Lower leg skin (tissue), 4 donors: ENCODE measurements at regions not wholly inside any gene's neighbourhood (a gene's known extent, or its start where the extent isn't known, plus 50 kb on each side); places are given as distances from the start of the nearest gene placed in this dataset.
"Not testable (repeated sequence)": the region's sequence is repeated elsewhere in the genome, so short reads cannot be mapped to it uniquely, and the experiment has no call there.

Experiments used
- DNase-seq, 2 donors: peaks; one replicate each; pipeline ENCODE4 v3.0.0-alpha.2; 2019; ENCODE audit warnings: low spot score in 2 of 2
- H3K4me3 ChIP-seq: fragments of 200-600 bp; sonication (generic); 2 replicates; pipeline ENCODE4 v1.5.1; 2017; ENCODE audit warnings: mild to moderate bottlenecking, low read depth; ENCODE audit not compliant: poor library complexity, severe bottlenecking
- POLR2A ChIP-seq, 2 donors: fragments of 450-650 bp; IDR thresholded peaks; one replicate each; pipeline ENCODE4 v1.6.1; 2016 to 2017; ENCODE audit warnings: antibody characterized with exemption in 2 of 2, mild to moderate bottlenecking in 1 of 2, moderate library complexity in 1 of 2
- WGBS, 2 donors: methylation state at CpG; one replicate each; pipeline ENCODE4 v1.1.5; 2018; 5-methylcytosine and 5-hydroxymethylcytosine counted together
- intact Hi-C: fragments of 100-400 bp; cut with DNase I; formaldehyde crosslinking; loops from one replicate; pipeline ENCODE4 v1.15.0; 2023; ENCODE audit warnings: low total_unique reads
- TF ChIP-seq, protein P1 (sequence below), 3 donors: fragments of 450-650 bp; IDR thresholded peaks; one replicate each; pipeline ENCODE4 v1.5.1; 2016; ENCODE audit warnings: antibody characterized with exemption in 3 of 3, mild to moderate bottlenecking in 3 of 3, moderate library complexity in 2 of 3

DNA sequence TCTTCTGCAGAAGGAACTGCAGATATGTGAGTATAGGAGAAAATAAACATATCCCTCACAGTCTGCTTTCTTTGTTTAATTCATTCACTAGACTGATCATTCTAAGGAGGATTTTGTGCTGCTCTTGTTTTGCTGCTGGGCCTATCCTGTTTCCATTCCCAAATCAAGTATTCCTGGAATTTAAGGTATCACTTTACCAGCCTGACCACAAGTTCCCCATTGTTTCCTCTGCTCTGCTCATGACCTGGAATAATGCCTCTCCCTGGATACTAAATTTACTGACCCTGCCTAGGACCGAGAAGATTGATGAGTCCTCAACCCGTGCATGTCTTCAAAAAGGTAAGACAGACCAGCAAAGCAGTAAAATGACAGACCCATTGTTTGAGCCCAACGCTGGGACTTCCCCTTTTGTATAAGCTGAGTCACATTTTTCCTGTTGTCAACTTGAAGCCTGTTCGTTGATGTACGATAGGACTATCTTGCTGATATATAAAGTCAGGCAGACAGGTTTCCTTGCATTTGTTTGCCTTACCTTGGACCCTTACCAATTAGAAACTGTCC is 85.5 kb upstream of the TET2 start:
- WGBS, 2 donors: 25 to 31% methylated on average over 5 of the region's 5 CpGs
- no peak for TF ChIP-seq POLR2A (IDR thresholded peaks at IDR 0.05)
- TF ChIP-seq, protein P1, sequence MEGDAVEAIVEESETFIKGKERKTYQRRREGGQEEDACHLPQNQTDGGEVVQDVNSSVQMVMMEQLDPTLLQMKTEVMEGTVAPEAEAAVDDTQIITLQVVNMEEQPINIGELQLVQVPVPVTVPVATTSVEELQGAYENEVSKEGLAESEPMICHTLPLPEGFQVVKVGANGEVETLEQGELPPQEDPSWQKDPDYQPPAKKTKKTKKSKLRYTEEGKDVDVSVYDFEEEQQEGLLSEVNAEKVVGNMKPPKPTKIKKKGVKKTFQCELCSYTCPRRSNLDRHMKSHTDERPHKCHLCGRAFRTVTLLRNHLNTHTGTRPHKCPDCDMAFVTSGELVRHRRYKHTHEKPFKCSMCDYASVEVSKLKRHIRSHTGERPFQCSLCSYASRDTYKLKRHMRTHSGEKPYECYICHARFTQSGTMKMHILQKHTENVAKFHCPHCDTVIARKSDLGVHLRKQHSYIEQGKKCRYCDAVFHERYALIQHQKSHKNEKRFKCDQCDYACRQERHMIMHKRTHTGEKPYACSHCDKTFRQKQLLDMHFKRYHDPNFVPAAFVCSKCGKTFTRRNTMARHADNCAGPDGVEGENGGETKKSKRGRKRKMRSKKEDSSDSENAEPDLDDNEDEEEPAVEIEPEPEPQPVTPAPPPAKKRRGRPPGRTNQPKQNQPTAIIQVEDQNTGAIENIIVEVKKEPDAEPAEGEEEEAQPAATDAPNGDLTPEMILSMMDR (IDR thresholded peaks at IDR 0.05): no peak
- H3K4me3 ChIP-seq: no peak overlapping the region
- DNase-seq: peak in 1 of 2 donors; percentile 29
- intact Hi-C loops: no loop called here

DNA sequence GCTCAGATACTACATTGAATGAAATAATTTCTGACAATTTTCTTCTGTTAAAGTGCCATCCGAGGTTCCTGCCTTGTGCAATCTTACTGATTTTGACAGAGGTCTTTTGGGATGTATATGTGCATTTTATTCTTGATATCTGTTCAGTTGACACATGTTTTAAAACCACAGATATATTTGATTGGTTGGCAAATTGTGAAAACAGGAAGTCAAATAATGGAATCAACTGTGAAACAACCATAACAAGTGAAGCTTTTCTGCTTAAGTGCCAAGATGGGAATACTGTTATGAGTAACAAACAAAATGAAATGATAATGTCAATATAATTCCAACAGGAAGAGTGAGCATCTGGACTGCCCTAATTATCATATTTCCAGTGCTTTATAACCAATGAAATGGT is 84.9 kb upstream of the TET2 start:
- TF ChIP-seq POLR2A (IDR thresholded peaks at IDR 0.05): no peak
- TF ChIP-seq, protein P1 (IDR thresholded peaks at IDR 0.05): no peak
- DNase-seq: no peak
- intact Hi-C loops: no loop called here
- H3K4me3 ChIP-seq: no peak overlapping the region
- WGBS, 2 donors: 31 to 37% methylated on average over 1 of the region's 1 CpG

DNA sequence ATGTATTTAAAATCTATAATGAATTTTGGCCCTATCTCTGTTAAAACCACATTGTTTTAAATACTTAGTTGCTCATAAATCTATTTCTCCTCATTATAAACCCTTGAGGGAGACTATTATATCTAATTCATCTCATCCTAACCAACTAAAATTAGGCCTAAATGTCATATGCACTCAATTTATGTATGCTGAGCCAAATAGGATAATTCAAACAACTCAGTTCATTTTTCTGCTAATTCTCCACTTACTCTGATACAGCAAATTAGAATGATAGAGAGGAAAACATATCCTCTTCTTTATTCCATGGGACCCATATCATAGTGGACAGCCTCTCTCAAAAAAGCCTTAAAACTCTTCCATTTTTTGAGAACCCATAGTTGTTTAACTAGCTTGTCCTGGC is 80.3 kb upstream of the TET2 start:
- no peak overlapping the region for H3K4me3 ChIP-seq
- DNase-seq: no peak
- TF ChIP-seq, protein P1 (IDR thresholded peaks at IDR 0.05): no peak
- no peak for TF ChIP-seq POLR2A (IDR thresholded peaks at IDR 0.05)
- intact Hi-C loops: no loop called here

DNA sequence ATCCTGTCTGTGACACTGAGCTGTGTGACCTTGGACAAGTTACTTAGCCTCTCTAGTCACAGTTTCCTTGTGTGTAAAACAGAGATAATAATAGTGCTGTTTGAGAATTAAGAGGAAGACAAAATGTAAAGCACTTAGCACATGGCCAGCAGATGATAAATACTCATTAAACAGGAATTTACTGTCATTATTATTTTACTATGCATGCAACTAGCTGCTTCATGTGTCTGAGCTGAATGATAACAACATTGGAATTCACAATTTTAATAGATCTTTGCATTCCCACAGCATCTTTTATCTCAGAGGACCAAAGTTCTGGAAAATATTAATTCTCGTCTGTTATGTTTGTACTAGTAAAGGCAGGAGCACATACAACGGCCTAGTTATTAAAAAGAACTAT is 79.2 kb upstream of the TET2 start:
- 61 to 62% methylated on average over 2 of the region's 2 CpGs for WGBS, 2 donors
- intact Hi-C loops: no loop called here
- TF ChIP-seq, protein P1 (IDR thresholded peaks at IDR 0.05): no peak
- no peak for TF ChIP-seq POLR2A (IDR thresholded peaks at IDR 0.05)

GRCh38 chr4:105067946-105068345 is 78.7 kb upstream of the TET2 start:
- no peak for DNase-seq
- H3K4me3 ChIP-seq: no peak overlapping the region
- intact Hi-C loops: no loop called here
- WGBS, 2 donors: 50 to 55% methylated on average over 4 of the region's 4 CpGs
- no peak for TF ChIP-seq POLR2A (IDR thresholded peaks at IDR 0.05)
- TF ChIP-seq, protein P1 (IDR thresholded peaks at IDR 0.05): no peak

More for the DNA sequence above, 79.2 kb upstream of the TET2 start:
- no peak for DNase-seq
- no peak overlapping the region for H3K4me3 ChIP-seq

DNA sequence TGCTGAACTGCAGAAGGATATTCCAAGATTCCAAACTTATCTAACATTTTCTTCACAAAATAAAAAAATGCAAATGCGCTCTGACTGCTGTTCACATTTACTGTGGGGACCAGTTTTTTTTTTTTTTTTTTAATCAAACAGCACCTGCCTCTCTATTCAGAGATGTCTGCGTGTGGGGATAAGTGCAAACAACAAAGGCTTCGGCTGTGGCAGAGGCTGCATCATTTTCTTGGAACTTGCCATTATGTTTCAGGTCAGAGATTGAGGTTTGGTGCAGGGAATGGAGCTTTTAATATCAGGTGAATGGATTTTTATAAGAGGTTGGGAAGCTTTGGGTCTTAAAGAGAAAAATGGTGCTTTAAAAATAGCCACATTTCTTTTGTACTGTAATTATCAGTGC is 78.2 kb upstream of the TET2 start:
- no peak for DNase-seq

DNA sequence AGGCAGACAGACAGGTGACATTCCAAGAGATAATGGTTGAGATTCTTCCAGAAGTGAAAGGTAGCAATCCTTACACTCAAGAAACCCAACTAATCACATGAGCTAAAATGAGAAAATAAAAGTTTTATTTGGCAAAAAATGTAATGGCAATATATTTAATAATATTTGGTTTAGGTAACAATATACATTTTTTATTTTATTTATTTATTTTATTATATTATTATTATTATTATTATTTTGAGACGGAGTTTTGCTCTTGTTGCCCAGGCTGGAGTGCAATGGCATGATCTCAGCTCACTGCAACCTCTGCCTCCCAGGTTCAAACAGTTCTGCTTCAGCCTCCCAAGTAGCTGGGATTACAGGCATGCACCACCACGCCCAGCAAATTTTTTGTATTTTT is 74.6 kb upstream of the TET2 start:
- DNase-seq, H3K4me3 ChIP-seq, intact Hi-C loops: not testable (repeated sequence)
- 95 to 97% methylated on average over 2 of the region's 2 CpGs for WGBS, 2 donors

More for the DNA sequence above, 78.2 kb upstream of the TET2 start:
- H3K4me3 ChIP-seq: no peak overlapping the region
- 68 to 70% methylated on average over 3 of the region's 3 CpGs for WGBS, 2 donors
- TF ChIP-seq POLR2A (IDR thresholded peaks at IDR 0.05): no peak
- TF ChIP-seq, protein P1 (IDR thresholded peaks at IDR 0.05): no peak
- intact Hi-C loops: no loop called here
